ENCODE measurements at regions not wholly inside any gene's neighbourhood (a gene's known extent, or its start where the extent isn't known, plus 50 kb on each side); places are given as distances from the start of the nearest gene placed in this dataset.

- DNase-seq (ENCODE audit: low spot score), result no peak
- H3K9me3 Mint-ChIP-seq (ENCODE audit: unreplicated experiment), result no peaks in the 10 kb centered on the region
- H3K27me3 Mint-ChIP-seq (ENCODE audit: unreplicated experiment), result peaks cover 2% of the 10 kb centered on the region
- H3K36me3 Mint-ChIP-seq (ENCODE audit: low read depth, unreplicated experiment), result no peaks in the 10 kb centered on the region
- H3K27ac Mint-ChIP-seq (ENCODE audit: unreplicated experiment), result no peak overlapping the region
- H3K4me1 Mint-ChIP-seq (ENCODE audit: unreplicated experiment), result no peaks in the 10 kb centered on the region
- H3K4me3 Mint-ChIP-seq (ENCODE audit: unreplicated experiment), result no peak overlapping the region
- no peak for TF ChIP-seq CTCF (IDR thresholded peaks at IDR 0.05; ENCODE audit: unreplicated experiment)
Observed at GRCh38 chr14:98955741-98956070, 316.3 kb downstream of the BCL11B start.

GRCh38 chr14:98956181-98956580 is 315.8 kb downstream of the BCL11B start:
- no peak for DNase-seq (ENCODE audit: low spot score)
- no peaks in the 10 kb centered on the region for H3K4me1 Mint-ChIP-seq (ENCODE audit: unreplicated experiment)
- H3K36me3 Mint-ChIP-seq (ENCODE audit: low read depth, unreplicated experiment), result no peaks in the 10 kb centered on the region
- H3K27ac Mint-ChIP-seq (ENCODE audit: unreplicated experiment), result no peak overlapping the region
- H3K4me3 Mint-ChIP-seq (ENCODE audit: unreplicated experiment), result no peak overlapping the region
- H3K9me3 Mint-ChIP-seq (ENCODE audit: unreplicated experiment), result no peaks in the 10 kb centered on the region
- TF ChIP-seq CTCF (IDR thresholded peaks at IDR 0.05; ENCODE audit: unreplicated experiment), result no peak
- peaks cover 2% of the 10 kb centered on the region for H3K27me3 Mint-ChIP-seq (ENCODE audit: unreplicated experiment)

GRCh38 chr14:98956661-98957060 is 315.3 kb downstream of the BCL11B start:
- no peak overlapping the region for H3K4me3 Mint-ChIP-seq (ENCODE audit: unreplicated experiment)
- DNase-seq (ENCODE audit: low spot score), result no peak
- H3K27me3 Mint-ChIP-seq (ENCODE audit: unreplicated experiment), result peaks cover 2% of the 10 kb centered on the region
- no peaks in the 10 kb centered on the region for H3K9me3 Mint-ChIP-seq (ENCODE audit: unreplicated experiment)
- no peak overlapping the region for H3K27ac Mint-ChIP-seq (ENCODE audit: unreplicated experiment)
- no peak for TF ChIP-seq CTCF (IDR thresholded peaks at IDR 0.05; ENCODE audit: unreplicated experiment)
- no peaks in the 10 kb centered on the region for H3K4me1 Mint-ChIP-seq (ENCODE audit: unreplicated experiment)
- no peaks in the 10 kb centered on the region for H3K36me3 Mint-ChIP-seq (ENCODE audit: low read depth, unreplicated experiment)

GRCh38 chr14:98957211-98958047 is 314.6 kb downstream of the BCL11B start:
- Mint-ChIP-seq H3K36me3 (ENCODE audit: low read depth, unreplicated experiment) (no peaks in the 10 kb centered on the region), H3K4me3 (ENCODE audit: unreplicated experiment) (no peak overlapping the region), H3K4me1 (ENCODE audit: unreplicated experiment) (no peaks in the 10 kb centered on the region), H3K27me3 (ENCODE audit: unreplicated experiment) (peaks cover 6% of the 10 kb centered on the region), H3K9me3 (ENCODE audit: unreplicated experiment) (no peaks in the 10 kb centered on the region), H3K27ac (ENCODE audit: unreplicated experiment) (no peak overlapping the region)
- DNase-seq (ENCODE audit: low spot score), result no peak
- no peak for TF ChIP-seq CTCF (IDR thresholded peaks at IDR 0.05; ENCODE audit: unreplicated experiment)

GRCh38 chr14:98958048-98958631 is 313.9 kb downstream of the BCL11B start:
- DNase-seq (ENCODE audit: low spot score), result no peak
- peaks cover 7% of the 10 kb centered on the region for H3K27me3 Mint-ChIP-seq (ENCODE audit: unreplicated experiment)
- no peak for TF ChIP-seq CTCF (IDR thresholded peaks at IDR 0.05; ENCODE audit: unreplicated experiment)
- no peak overlapping the region for H3K27ac Mint-ChIP-seq (ENCODE audit: unreplicated experiment)
- no peak overlapping the region for H3K4me3 Mint-ChIP-seq (ENCODE audit: unreplicated experiment)
- H3K4me1 Mint-ChIP-seq (ENCODE audit: unreplicated experiment), result no peaks in the 10 kb centered on the region
- H3K36me3 Mint-ChIP-seq (ENCODE audit: low read depth, unreplicated experiment), result no peaks in the 10 kb centered on the region
- H3K9me3 Mint-ChIP-seq (ENCODE audit: unreplicated experiment), result no peaks in the 10 kb centered on the region
